Activated CD4-positive, CD25-positive, alpha-beta regulatory T cell (primary cell): ENCODE measurements at regions not wholly inside any gene's neighbourhood (a gene's known extent, or its start where the extent isn't known, plus 50 kb on each side); places are given as distances from the start of the nearest gene placed in this dataset.
"Not testable (repeated sequence)": the region's sequence is repeated elsewhere in the genome, so short reads cannot be mapped to it uniquely, and the experiment has no call there.

Source experiments
- DNase-seq, 4 experiments: peaks; one replicate each; lab custom pipeline; 2025; lab: John Stamatoyannopoulos, UW

- DNase-seq = no peak
These were observed 345.4 kb upstream of the C16orf82 start for GRCh38 chr16:26721290-26721689.

- not testable (repeated sequence) for DNase-seq
These were observed 344.8 kb upstream of the C16orf82 start for GRCh38 chr16:26721957-26722356.

GRCh38 chr16:26724189-26724588 is 342.5 kb upstream of the C16orf82 start:
- no peak for DNase-seq

- no peak for DNase-seq
These were observed 338.9 kb upstream of the C16orf82 start for GRCh38 chr16:26727848-26728247.

GRCh38 chr16:26729951-26730541 is 336.7 kb upstream of the C16orf82 start:
- no peak for DNase-seq

- no peak for DNase-seq
These were observed 335.0 kb upstream of the C16orf82 start for GRCh38 chr16:26731729-26732128.

GRCh38 chr16:26733710-26734109 is 333.0 kb upstream of the C16orf82 start:
- DNase-seq = no peak

GRCh38 chr16:26735521-26735920 is 331.2 kb upstream of the C16orf82 start:
- no peak for DNase-seq

GRCh38 chr16:26736084-26736483 is 330.6 kb upstream of the C16orf82 start:
- no peak for DNase-seq

GRCh38 chr16:26740771-26741170 is 326.0 kb upstream of the C16orf82 start:
- no peak for DNase-seq

GRCh38 chr16:26742040-26742439 is 324.7 kb upstream of the C16orf82 start:
- no peak for DNase-seq

- DNase-seq = no peak
These were observed 322.3 kb upstream of the C16orf82 start for GRCh38 chr16:26744430-26744829.

- DNase-seq = no peak
These were observed 319.0 kb upstream of the C16orf82 start for GRCh38 chr16:26747760-26748159.

- DNase-seq = no peak
These were observed 317.7 kb upstream of the C16orf82 start for GRCh38 chr16:26749072-26749471.

- DNase-seq = no peak
These were observed 314.6 kb upstream of the C16orf82 start for GRCh38 chr16:26752166-26752565.

- DNase-seq = no peak
These were observed 310.1 kb upstream of the C16orf82 start for GRCh38 chr16:26756633-26757032.

GRCh38 chr16:26762594-26762993 is 304.1 kb upstream of the C16orf82 start:
- no peak for DNase-seq

GRCh38 chr16:26765087-26765486 is 301.6 kb upstream of the C16orf82 start:
- DNase-seq = no peak

- no peak for DNase-seq
These were observed 298.2 kb upstream of the C16orf82 start for GRCh38 chr16:26768385-26769010.

GRCh38 chr16:26770547-26770946 is 296.2 kb upstream of the C16orf82 start:
- no peak for DNase-seq

GRCh38 chr16:26772503-26772902 is 294.2 kb upstream of the C16orf82 start:
- no peak for DNase-seq

- no peak for DNase-seq
These were observed 288.9 kb upstream of the C16orf82 start for GRCh38 chr16:26777821-26778220.

GRCh38 chr16:26787924-26788323 is 278.8 kb upstream of the C16orf82 start:
- DNase-seq = no peak

GRCh38 chr16:26791169-26791568 is 275.6 kb upstream of the C16orf82 start:
- DNase-seq = no peak
